Psoas muscle (tissue), 7 donors: ENCODE measurements at regions not wholly inside any gene's neighbourhood (a gene's known extent, or its start where the extent isn't known, plus 50 kb on each side); places are given as distances from the start of the nearest gene placed in this dataset.

Experiments
- ATAC-seq, 4 donors: fragments of 200-7000 bp; cut with Tn5 transposase; one replicate each; pipeline ENCODE4 v1.9.1; 2020; ENCODE audit warnings: moderate library complexity in 3 of 4, mild to moderate bottlenecking in 2 of 4
- DNase-seq, 2 donors: peaks; one replicate each; pipeline ENCODE4 v3.0.0-alpha.2; 2020
- H3K27ac ChIP-seq: fragments of 200-600 bp; one replicate; pipeline ENCODE4 v1.8.0; 2022
- H3K27me3 ChIP-seq, 3 donors: fragments of 200-600 bp in 1 of 3; one replicate each; pipeline versions ENCODE4 v1.6.1 to v1.8.0; 2013 to 2022; ENCODE audit warnings: low read length in 2 of 3, mild to moderate bottlenecking in 2 of 3, moderate library complexity in 1 of 3; ENCODE audit not compliant: insufficient read depth in 3 of 3
- H3K36me3 ChIP-seq, 2 donors: fragments of 200-600 bp in 1 of 2; one replicate each; pipeline versions ENCODE4 v1.6.1 to v1.8.0; 2013 to 2022; ENCODE audit warnings: low read depth in 1 of 2, mild to moderate bottlenecking in 1 of 2, moderate library complexity in 1 of 2; ENCODE audit not compliant: insufficient read depth in 1 of 2
- H3K4me1 ChIP-seq: fragments of 200-600 bp; one replicate; pipeline ENCODE4 v1.8.0; 2022
- H3K4me3 ChIP-seq: fragments of 200-600 bp; one replicate; pipeline ENCODE4 v1.8.0; 2022; ENCODE audit warnings: mild to moderate bottlenecking
- H3K9me3 ChIP-seq: fragments of 200-600 bp; one replicate; pipeline ENCODE4 v1.8.0; 2022
- WGBS, 3 donors: extraction: QIAGEN DNeasy Blood & Tissue Kit; methylation state at CpG; one replicate each; pipeline versions ENCODE4 v1.1.6 to v1.1.7; 2013; 5-methylcytosine and 5-hydroxymethylcytosine counted together
- intact Hi-C, 2 donors: fragments of 100-400 bp; cut with DNase I; formaldehyde crosslinking; loops; one replicate each; pipeline versions ENCODE4 v1.11.0 to v1.14.2; 2022
- TF ChIP-seq, protein P1 (sequence below): fragments of 200-600 bp; IDR thresholded peaks from one replicate; pipeline ENCODE4 v1.8.0; 2022; ENCODE audit warnings: antibody characterized with exemption
- donor health status: healthy with polysubstance abuse.
- donor health status: DM: no; HTN: no; CAD: no; lungs with moderate emphysema.
- donor health status: Bipolar disorder and iron deficiency.
- donor health status: healthy.
- donor health status: DM: yes; HTN: yes; CAD: no.
- donor health status: DM: no; HTN: no; CAD: no.
- donor health status: DM: yes; HTN: yes; CAD: no.

DNA sequence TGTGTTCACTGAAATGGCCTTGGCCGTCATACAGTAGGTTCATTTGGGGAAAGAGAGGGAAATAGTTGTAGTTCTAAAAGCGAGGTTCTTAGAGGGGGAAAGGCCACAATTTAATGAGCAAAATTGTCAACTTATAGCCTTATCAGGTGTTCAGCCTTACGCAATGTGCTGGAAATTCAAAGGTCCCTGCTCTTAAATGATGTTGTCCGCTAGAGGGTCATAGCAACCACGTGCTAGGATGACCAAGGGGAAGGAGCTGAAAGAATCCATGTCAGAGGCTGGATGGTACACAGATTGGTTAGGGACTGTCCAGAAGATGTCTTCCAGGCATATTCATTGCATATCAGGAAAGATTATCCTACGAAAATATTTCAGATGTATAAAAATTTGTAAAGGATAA, 282.3 kb upstream of the MEX3C start:
- Histone ChIP-seq H3K9me3 (no peaks in the 10 kb centered on the region), H3K4me3 (no peak overlapping the region), H3K27me3 (no peaks in the 10 kb centered on the region), H3K4me1 (no peaks in the 10 kb centered on the region), H3K36me3 (no peaks in the 10 kb centered on the region), H3K27ac (no peak overlapping the region)
- 88 to 89% (median 89%) methylated on average over 6 of the region's 6 CpGs for WGBS, 3 donors
- ATAC-seq: no peak
- intact Hi-C loops: no loop called here
- no peak for DNase-seq
- TF ChIP-seq, protein P1, sequence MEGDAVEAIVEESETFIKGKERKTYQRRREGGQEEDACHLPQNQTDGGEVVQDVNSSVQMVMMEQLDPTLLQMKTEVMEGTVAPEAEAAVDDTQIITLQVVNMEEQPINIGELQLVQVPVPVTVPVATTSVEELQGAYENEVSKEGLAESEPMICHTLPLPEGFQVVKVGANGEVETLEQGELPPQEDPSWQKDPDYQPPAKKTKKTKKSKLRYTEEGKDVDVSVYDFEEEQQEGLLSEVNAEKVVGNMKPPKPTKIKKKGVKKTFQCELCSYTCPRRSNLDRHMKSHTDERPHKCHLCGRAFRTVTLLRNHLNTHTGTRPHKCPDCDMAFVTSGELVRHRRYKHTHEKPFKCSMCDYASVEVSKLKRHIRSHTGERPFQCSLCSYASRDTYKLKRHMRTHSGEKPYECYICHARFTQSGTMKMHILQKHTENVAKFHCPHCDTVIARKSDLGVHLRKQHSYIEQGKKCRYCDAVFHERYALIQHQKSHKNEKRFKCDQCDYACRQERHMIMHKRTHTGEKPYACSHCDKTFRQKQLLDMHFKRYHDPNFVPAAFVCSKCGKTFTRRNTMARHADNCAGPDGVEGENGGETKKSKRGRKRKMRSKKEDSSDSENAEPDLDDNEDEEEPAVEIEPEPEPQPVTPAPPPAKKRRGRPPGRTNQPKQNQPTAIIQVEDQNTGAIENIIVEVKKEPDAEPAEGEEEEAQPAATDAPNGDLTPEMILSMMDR: no peak

DNA sequence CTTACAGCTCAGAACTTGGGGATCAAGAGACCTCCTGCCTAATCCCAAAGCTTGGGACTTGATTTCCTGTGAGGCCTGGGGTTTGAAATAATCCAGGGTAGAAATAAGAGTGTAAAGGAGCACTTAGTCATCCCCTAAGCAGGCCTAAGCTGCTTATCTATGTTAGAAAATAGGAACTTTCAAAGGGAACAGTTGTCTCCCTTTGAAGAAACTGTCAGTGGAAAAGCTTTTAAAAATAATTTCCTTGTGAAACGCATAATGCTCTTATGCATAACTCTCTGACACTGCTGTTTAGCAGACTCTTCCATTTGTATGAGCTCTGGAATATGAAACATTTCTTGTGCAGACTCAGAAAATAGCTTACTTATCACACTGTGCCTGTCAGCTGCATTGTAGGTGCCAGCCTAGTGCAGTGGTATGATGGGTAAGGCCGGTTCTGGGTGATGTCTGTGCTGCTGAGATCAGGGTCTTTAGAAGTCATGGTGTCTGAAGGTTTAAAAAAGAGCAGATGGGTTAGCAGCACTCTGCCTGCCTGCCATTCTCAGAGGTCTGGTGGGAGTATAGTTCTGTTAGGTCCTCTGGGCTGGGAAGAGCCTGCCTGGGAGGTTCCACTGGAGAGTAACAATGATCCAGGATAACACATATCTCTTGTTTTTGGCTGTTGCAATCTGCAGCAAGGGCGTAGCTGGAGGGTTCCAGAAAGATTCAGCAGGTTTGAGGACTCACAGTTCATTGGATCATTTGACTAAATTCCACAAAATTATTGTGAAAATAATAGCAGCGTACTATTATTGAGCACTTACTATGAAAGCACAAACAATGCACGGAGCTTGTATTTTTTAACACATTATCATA, 283.2 kb upstream of the MEX3C start:
- ATAC-seq: no peak
- 85 to 89% (median 87%) methylated on average over 5 of the region's 5 CpGs for WGBS, 3 donors
- no peak for DNase-seq

DNA sequence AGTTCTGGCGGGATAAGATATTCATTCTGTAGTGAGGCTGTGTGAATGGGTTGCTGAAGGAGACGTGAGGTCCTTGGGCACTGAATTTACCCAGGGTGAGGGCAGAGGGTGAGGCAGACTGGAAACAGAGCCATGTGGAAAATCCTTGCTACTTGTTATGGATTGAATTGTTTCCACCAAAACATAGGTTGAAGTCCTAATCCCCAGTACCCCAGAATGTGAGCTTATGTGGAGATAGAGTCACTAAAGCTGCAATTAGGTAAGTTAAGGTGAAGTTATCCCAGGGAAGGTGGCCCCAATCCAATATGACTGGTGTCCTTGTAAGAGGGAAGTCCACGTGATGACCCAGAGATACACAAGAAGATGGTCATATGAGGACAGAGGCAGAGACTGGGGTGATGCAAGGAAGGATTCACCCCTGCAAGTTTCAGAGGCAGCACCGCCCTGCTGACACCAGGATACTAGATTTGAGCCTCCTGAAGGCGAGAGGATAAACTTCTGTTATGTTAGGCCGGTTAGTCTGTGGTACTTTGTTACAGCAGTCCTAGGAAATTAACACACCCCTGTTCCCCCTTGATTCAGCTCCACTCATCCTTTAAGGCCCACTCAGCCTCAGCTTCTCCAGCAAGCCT, 289.4 kb upstream of the MEX3C start:
- Histone ChIP-seq H3K9me3 (no peaks in the 10 kb centered on the region), H3K27me3 (no peaks in the 10 kb centered on the region), H3K4me1 (no peaks in the 10 kb centered on the region), H3K27ac (no peak overlapping the region), H3K4me3 (no peak overlapping the region), H3K36me3 (no peaks in the 10 kb centered on the region)
- no peak for ATAC-seq
- no peak for DNase-seq
- TF ChIP-seq, protein P1: no peak
- intact Hi-C loops: no loop called here
- 85 to 90% (median 86%) methylated on average over 6 of the region's 6 CpGs for WGBS, 3 donors

More for the DNA sequence above, 283.2 kb upstream of the MEX3C start:
- no peaks in the 10 kb centered on the region for H3K4me1 ChIP-seq
- TF ChIP-seq, protein P1: no peak
- H3K4me3 ChIP-seq: no peak overlapping the region
- no peak overlapping the region for H3K27ac ChIP-seq
- intact Hi-C loops: no loop called here
- no peaks in the 10 kb centered on the region for H3K27me3 ChIP-seq
- H3K9me3 ChIP-seq: no peaks in the 10 kb centered on the region
- no peaks in the 10 kb centered on the region for H3K36me3 ChIP-seq

DNA sequence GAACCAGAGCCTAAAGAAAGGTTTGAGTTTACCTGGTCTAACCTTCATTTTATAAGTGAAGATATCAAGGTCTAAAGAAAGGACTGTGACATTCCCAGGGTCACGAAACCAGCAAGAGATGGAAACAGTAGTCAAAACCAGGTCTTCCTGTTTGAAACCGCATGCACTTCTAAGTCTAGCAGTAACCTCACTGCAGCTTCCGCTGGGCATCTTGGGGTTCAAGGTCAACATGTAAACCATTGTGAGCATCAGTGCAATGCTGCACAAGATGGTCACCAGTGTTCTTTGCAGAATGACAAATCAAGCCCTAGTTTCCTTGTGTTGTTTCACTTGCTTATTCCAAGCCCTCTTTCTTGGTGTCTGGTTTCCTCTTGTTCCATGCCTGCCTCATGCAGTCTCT, 292.9 kb upstream of the MEX3C start:
- intact Hi-C loops: no loop called here
- no peaks in the 10 kb centered on the region for H3K9me3 ChIP-seq
- ATAC-seq (no peak), DNase-seq (no peak)
- H3K4me1 ChIP-seq: no peaks in the 10 kb centered on the region
- TF ChIP-seq, protein P1: no peak
- WGBS, 3 donors: 90 to 93% (median 92%) methylated on average over 3 of the region's 3 CpGs
- H3K27me3 ChIP-seq: no peaks in the 10 kb centered on the region
- H3K36me3 ChIP-seq: no peaks in the 10 kb centered on the region
- no peak overlapping the region for H3K27ac ChIP-seq
- no peak overlapping the region for H3K4me3 ChIP-seq
